Thyroid gland (tissue), 4 donors: ENCODE measurements at regions not wholly inside any gene's neighbourhood (a gene's known extent, or its start where the extent isn't known, plus 50 kb on each side); places are given as distances from the start of the nearest gene placed in this dataset.

Experiments
- CTCF ChIP-seq, 6 experiments: fragments of 200-600 bp in 3 of 6; fragments of 450-650 bp in 3 of 6; sonication (generic) in 3 of 6; IDR thresholded peaks; one replicate each; pipeline ENCODE4 v1.5.1; 2016 to 2019; ENCODE audit warnings: antibody characterized with exemption in 6 of 6, mild to moderate bottlenecking in 2 of 6, inconsistent platforms in 1 of 6, moderate library complexity in 1 of 6
- POLR2A ChIP-seq, 2 donors: fragments of 450-650 bp; IDR thresholded peaks; one replicate each; pipeline ENCODE4 v1.6.1; 2017; ENCODE audit warnings: antibody characterized with exemption in 2 of 2, mild to moderate bottlenecking in 2 of 2, moderate library complexity in 1 of 2

DNA sequence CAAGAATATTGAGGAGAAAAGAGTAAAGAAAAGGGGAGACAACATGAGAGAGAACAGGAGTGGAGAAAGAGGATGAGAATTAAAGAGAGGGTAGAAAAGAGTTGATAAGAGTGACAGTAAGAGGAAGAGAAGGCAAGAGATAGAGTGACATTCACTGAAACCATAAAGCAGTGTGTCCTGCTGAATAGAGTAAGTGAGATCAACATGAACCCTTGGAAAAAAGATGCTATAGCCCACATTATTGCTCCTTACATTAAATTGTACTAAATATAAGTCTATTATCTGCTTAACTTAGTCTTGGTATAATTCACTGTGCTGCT is 489.5 kb downstream of the SHISA9 start:
- no peak for TF ChIP-seq CTCF (IDR thresholded peaks at IDR 0.05)
- no peak for TF ChIP-seq POLR2A (IDR thresholded peaks at IDR 0.05)
